Neural cell (in vitro differentiated cells): ENCODE measurements at regions not wholly inside any gene's neighbourhood (a gene's known extent, or its start where the extent isn't known, plus 50 kb on each side); places are given as distances from the start of the nearest gene placed in this dataset.

Experiments
- EP300 ChIP-seq: fragments of 450-650 bp; conservative IDR thresholded peaks from 2 replicates; pipeline ENCODE4 v1.6.1; 2014; ENCODE audit warnings: antibody characterized with exemption, mild to moderate bottlenecking, moderate library complexity; ENCODE audit not compliant: poor library complexity, severe bottlenecking
- EZH2 ChIP-seq: fragments of 200-600, 300-800 bp; shearing (Covaris generic), sonication (generic); IDR thresholded peaks from 2 replicates; pipeline ENCODE4 v1.6.1; 2014; ENCODE audit warnings: antibody characterized with exemption, low read length, borderline replicate concordance, mild to moderate bottlenecking; ENCODE audit not compliant: insufficient read depth, poor library complexity, severe bottlenecking
- MXI1 ChIP-seq: fragments of 450-650 bp; conservative IDR thresholded peaks from 2 replicates; pipeline ENCODE4 v1.6.1; 2014; ENCODE audit warnings: antibody characterized with exemption, mild to moderate bottlenecking; ENCODE audit not compliant: poor library complexity, severe bottlenecking
- POLR2AphosphoS5 ChIP-seq: IDR thresholded peaks from 2 replicates; pipeline ENCODE4 v1.6.1; 2012
- REST ChIP-seq: IDR thresholded peaks from 2 replicates; pipeline ENCODE4 v1.6.1; 2012; ENCODE audit warnings: borderline replicate concordance
- SMC3 ChIP-seq: fragments of 450-650 bp; conservative IDR thresholded peaks from 2 replicates; pipeline ENCODE4 v1.6.1; 2014; ENCODE audit warnings: antibody characterized with exemption, mild to moderate bottlenecking, moderate library complexity; ENCODE audit not compliant: poor library complexity
- TAF1 ChIP-seq: IDR thresholded peaks from 2 replicates; pipeline ENCODE4 v1.6.1; 2012; ENCODE audit warnings: low read depth
- TF ChIP-seq, protein P1 (sequence below): fragments of 450-650 bp; IDR thresholded peaks from 2 replicates; pipeline ENCODE4 v1.5.1; 2014; ENCODE audit warnings: antibody characterized with exemption, mild to moderate bottlenecking, moderate library complexity; ENCODE audit not compliant: poor library complexity, severe bottlenecking

GRCh38 chr11:104588970-104589369 is 309.3 kb downstream of the CASP12 start:
- TF ChIP-seq POLR2AphosphoS5: peak; percentile 27
- TF ChIP-seq, protein P1, sequence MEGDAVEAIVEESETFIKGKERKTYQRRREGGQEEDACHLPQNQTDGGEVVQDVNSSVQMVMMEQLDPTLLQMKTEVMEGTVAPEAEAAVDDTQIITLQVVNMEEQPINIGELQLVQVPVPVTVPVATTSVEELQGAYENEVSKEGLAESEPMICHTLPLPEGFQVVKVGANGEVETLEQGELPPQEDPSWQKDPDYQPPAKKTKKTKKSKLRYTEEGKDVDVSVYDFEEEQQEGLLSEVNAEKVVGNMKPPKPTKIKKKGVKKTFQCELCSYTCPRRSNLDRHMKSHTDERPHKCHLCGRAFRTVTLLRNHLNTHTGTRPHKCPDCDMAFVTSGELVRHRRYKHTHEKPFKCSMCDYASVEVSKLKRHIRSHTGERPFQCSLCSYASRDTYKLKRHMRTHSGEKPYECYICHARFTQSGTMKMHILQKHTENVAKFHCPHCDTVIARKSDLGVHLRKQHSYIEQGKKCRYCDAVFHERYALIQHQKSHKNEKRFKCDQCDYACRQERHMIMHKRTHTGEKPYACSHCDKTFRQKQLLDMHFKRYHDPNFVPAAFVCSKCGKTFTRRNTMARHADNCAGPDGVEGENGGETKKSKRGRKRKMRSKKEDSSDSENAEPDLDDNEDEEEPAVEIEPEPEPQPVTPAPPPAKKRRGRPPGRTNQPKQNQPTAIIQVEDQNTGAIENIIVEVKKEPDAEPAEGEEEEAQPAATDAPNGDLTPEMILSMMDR: no peak
- TF ChIP-seq REST: peak; percentile 79
- TF ChIP-seq EZH2: no peak
- TF ChIP-seq MXI1: no peak
- TF ChIP-seq SMC3: peak; percentile 24
- peak; percentile 79 for TF ChIP-seq EP300
- no peak for TF ChIP-seq TAF1
